HepG2 (cell line): ENCODE measurements at regions not wholly inside any gene's neighbourhood (a gene's known extent, or its start where the extent isn't known, plus 50 kb on each side); places are given as distances from the start of the nearest gene placed in this dataset.

Experiments
- ATAC-seq: fragments of 200-7000 bp; cut with Tn5 transposase; 3 replicates; pipeline ENCODE4 v1.9.1; 2020; ENCODE audit warnings: mild to moderate bottlenecking, moderate library complexity
- BruUV-seq: library from RNA; stranded (reverse); fragments of 400-500 nt; replicated peaks from 2 replicates; lab custom pipeline; 2021; lab: Mats Ljungman, UMichigan
- CTCF ChIA-PET: fragments of 300-600 bp; formaldehyde crosslinking; extraction: SDS; loops from one replicate; lab custom pipeline; 2021; ENCODE audit warnings: low total read pairs, inconsistent platforms, low intra/inter-chr PET ratio; lab: Yijun Ruan, JAX
- POLR2A ChIA-PET: fragments of 350-600 bp; sonication (Branson Sonifier 250); formaldehyde crosslinking; loops from one replicate; lab custom pipeline; 2020; ENCODE audit warnings: antibody characterized with exemption, inconsistent platforms; lab: Yijun Ruan, JAX
- DNase-seq: peaks from one replicate; pipeline ENCODE4 v3.0.0-alpha.2; 2015; ENCODE audit warnings: low spot score
- FAIRE-seq: peaks from 3 replicates; lab custom pipeline; 2011; peaks lifted over from hg19 to GRCh38; lab: Jason Lieb, UNC
- H2AFZ ChIP-seq: one replicate; pipeline ENCODE4 v1.6.1; 2011; ENCODE audit warnings: low read length, inconsistent platforms
- H3K27ac ChIP-seq: fragments of 300-600 bp; 3 replicates; pipeline ENCODE4 v1.8.0; 2011; ENCODE audit warnings: mixed run types, mild to moderate bottlenecking, mixed read lengths, low read length, inconsistent platforms; ENCODE audit not compliant: insufficient read depth; ENCODE audit errors: extremely low read length
- H3K27me3 ChIP-seq, 2 experiments: fragments of 200-600 bp in 1 of 2; 2 replicates in 1 of 2; 3 replicates in 1 of 2; pipeline versions ENCODE4 v1.6.0 to v1.8.0; 2011; ENCODE audit warnings: low read length in 2 of 2, mild to moderate bottlenecking in 2 of 2, moderate library complexity in 2 of 2, inconsistent platforms in 1 of 2; ENCODE audit not compliant: insufficient read depth in 2 of 2, control insufficient read depth in 1 of 2
- H3K36me3 ChIP-seq, 2 experiments: fragments of 200-600 bp in 1 of 2; replicated peaks in 1 of 2; 2 replicates in 1 of 2; 3 replicates in 1 of 2; pipeline versions ENCODE4 v1.5.1 to v1.8.0; 2011; ENCODE audit warnings: low read length in 2 of 2, inconsistent platforms in 1 of 2; ENCODE audit not compliant: insufficient read depth in 2 of 2, control insufficient read depth in 1 of 2
- H3K4me1 ChIP-seq: 2 replicates; pipeline ENCODE4 v1.5.1; 2012; ENCODE audit warnings: low read length, inconsistent platforms; ENCODE audit not compliant: insufficient read depth
- H3K4me2 ChIP-seq: 2 replicates; pipeline ENCODE4 v1.6.0; 2011; ENCODE audit warnings: low read depth, low read length, inconsistent platforms
- H3K4me3 ChIP-seq, 3 experiments: fragments of 200-600 bp in 1 of 3; sonication (generic), shearing (Covaris generic) in 1 of 3; replicated peaks in 1 of 3; 2 replicates each; pipeline ENCODE4 v1.5.1; 2011 to 2016; ENCODE audit warnings: low read length in 3 of 3, inconsistent platforms in 2 of 3, low read depth in 2 of 3, mild to moderate bottlenecking in 2 of 3, control low read depth in 1 of 3, mixed read lengths in 1 of 3; ENCODE audit not compliant: insufficient read depth in 1 of 3
- H3K79me2 ChIP-seq: one replicate; pipeline ENCODE4 v1.6.1; 2011; ENCODE audit warnings: low read length, inconsistent platforms; ENCODE audit not compliant: insufficient read depth
- H3K9ac ChIP-seq: 2 replicates; pipeline ENCODE4 v1.6.0; 2011; ENCODE audit warnings: mild to moderate bottlenecking, low read depth, low read length, inconsistent platforms; ENCODE audit not compliant: insufficient read depth
- H3K9me3 ChIP-seq: 2 replicates; pipeline ENCODE4 v1.5.1; 2012; ENCODE audit warnings: mild to moderate bottlenecking, low read length
- H4K20me1 ChIP-seq: 2 replicates; pipeline ENCODE4 v1.6.0; 2011; ENCODE audit warnings: inconsistent platforms, mild to moderate bottlenecking, low read length, moderate library complexity; ENCODE audit not compliant: insufficient read depth
- NR2F6 ChIP-seq, 2 experiments: IDR thresholded peaks; 2 replicates each; pipeline ENCODE4 v1.6.1; 2016; ENCODE audit warnings: antibody characterized with exemption in 1 of 2, mild to moderate bottlenecking in 1 of 2
- RARA ChIP-seq: IDR thresholded peaks from 2 replicates; pipeline ENCODE4 v1.6.1; 2016; ENCODE audit warnings: missing genetic modification reagents, missing compliant biosample characterization
- ZNF383 ChIP-seq: sonication (generic); formaldehyde crosslinking; IDR thresholded peaks from 2 replicates; pipeline ENCODE4 v1.4.0; 2020; ENCODE audit warnings: missing genetic modification reagents, mild to moderate bottlenecking, borderline replicate concordance
- ZNF788 ChIP-seq: sonication (generic); formaldehyde crosslinking; IDR thresholded peaks from 2 replicates; pipeline ENCODE4 v1.5.0; 2020; ENCODE audit warnings: mild to moderate bottlenecking, missing genetic modification reagents, borderline replicate concordance
- WGBS: methylation state at CpG from one replicate; pipeline ENCODE4 v1.1.6; 2017; ENCODE audit warnings: low lambda C conversion rate; 5-methylcytosine and 5-hydroxymethylcytosine counted together
- in situ Hi-C: cut with HindIII; loops from 2 replicates; pipeline ENCODE4 v1.10.0; 2017; ENCODE audit warnings: low pct_unique_long_range_greater_than_20kb; ENCODE audit not compliant: extremely low pct_ligation_motif_present
- intact Hi-C: fragments of 100-400 bp; cut with micrococcal nuclease; formaldehyde crosslinking; loops from one replicate; pipeline ENCODE4 v1.10.0; 2022; ENCODE audit not compliant: unreplicated experiment
- TF ChIP-seq, protein P1 (sequence below): sonication (generic); formaldehyde crosslinking; IDR thresholded peaks from 2 replicates; pipeline ENCODE4 v1.4.0; 2020; ENCODE audit warnings: missing genetic modification reagents, borderline replicate concordance
- TF ChIP-seq, protein P2 (sequence below): IDR thresholded peaks from 2 replicates; pipeline ENCODE4 v1.6.1; 2016; ENCODE audit warnings: low read depth, control low read depth
- TF ChIP-seq, protein P3 (sequence below): sonication (generic); formaldehyde crosslinking; IDR thresholded peaks from 2 replicates; pipeline ENCODE4 v1.4.0; 2020; ENCODE audit warnings: missing genetic modification reagents
- TF ChIP-seq, protein P4 (sequence below): sonication (generic); formaldehyde crosslinking; IDR thresholded peaks from 2 replicates; pipeline ENCODE4 v1.4.0; 2020; ENCODE audit warnings: mild to moderate bottlenecking, missing genetic modification reagents

DNA sequence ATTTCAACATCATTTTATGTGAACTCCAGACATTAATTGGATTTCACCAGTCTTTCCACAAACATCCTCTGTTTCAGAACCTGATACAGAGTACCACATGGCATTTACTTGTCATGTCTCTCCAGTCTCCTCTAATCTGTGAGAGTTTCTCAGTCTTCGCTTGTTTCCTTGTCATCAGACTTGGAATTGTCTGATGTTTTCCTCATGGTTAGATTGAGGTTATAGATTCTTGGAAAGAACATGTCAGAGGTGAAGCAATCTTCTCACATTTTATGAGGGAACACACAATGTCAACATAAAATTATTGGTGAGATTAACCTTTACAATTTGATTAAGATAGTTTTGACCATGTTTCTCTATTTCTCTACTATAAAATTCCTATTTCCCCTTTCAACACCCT lies 74.9 kb upstream of the TMPRSS15 start:
- no peak for ATAC-seq
- Histone ChIP-seq H3K4me3 (no peak overlapping the region), H2AFZ (no peak overlapping the region), H3K9ac (no peak overlapping the region), H3K9me3 (peaks cover 67% of the 10 kb centered on the region), H3K27ac (no peak overlapping the region), H3K79me2 (no peaks in the 10 kb centered on the region), H3K36me3 (no peaks in the 10 kb centered on the region), H4K20me1 (no peaks in the 10 kb centered on the region), H3K4me2 (no peak overlapping the region), H3K4me1 (no peaks in the 10 kb centered on the region), H3K27me3 (no peaks in the 10 kb centered on the region)
- in situ Hi-C loops = no loop called here
- no peak for FAIRE-seq
- BruUV-seq = no TSS peak
- no peak for DNase-seq
- ChIA-PET CTCF (no interaction called here), POLR2A (no interaction called here)
- 8% methylated on average over 1 of the region's 1 CpG for WGBS
- TF ChIP-seq, protein P1, sequence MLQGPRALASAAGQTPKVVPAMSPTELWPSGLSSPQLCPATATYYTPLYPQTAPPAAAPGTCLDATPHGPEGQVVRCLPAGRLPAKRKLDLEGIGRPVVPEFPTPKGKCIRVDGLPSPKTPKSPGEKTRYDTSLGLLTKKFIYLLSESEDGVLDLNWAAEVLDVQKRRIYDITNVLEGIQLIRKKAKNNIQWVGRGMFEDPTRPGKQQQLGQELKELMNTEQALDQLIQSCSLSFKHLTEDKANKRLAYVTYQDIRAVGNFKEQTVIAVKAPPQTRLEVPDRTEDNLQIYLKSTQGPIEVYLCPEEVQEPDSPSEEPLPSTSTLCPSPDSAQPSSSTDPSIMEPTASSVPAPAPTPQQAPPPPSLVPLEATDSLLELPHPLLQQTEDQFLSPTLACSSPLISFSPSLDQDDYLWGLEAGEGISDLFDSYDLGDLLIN (CRISPR knock-in tag) = no peak
- TF ChIP-seq, protein P2, sequence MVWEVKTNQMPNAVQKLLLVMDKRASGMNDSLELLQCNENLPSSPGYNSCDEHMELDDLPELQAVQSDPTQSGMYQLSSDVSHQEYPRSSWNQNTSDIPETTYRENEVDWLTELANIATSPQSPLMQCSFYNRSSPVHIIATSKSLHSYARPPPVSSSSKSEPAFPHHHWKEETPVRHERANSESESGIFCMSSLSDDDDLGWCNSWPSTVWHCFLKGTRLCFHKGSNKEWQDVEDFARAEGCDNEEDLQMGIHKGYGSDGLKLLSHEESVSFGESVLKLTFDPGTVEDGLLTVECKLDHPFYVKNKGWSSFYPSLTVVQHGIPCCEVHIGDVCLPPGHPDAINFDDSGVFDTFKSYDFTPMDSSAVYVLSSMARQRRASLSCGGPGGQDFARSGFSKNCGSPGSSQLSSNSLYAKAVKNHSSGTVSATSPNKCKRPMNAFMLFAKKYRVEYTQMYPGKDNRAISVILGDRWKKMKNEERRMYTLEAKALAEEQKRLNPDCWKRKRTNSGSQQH (CRISPR knock-in tag) = no peak
- TF ChIP-seq ZNF383 (CRISPR knock-in tag) (no peak), RARA (CRISPR knock-in tag) (no peak), NR2F6 (IDR thresholded peaks at IDR 0.05) (no peak), NR2F6 (CRISPR knock-in tag; IDR thresholded peaks at IDR 0.05) (no peak), ZNF788 (CRISPR knock-in tag) (no peak)
- TF ChIP-seq, protein P3, sequence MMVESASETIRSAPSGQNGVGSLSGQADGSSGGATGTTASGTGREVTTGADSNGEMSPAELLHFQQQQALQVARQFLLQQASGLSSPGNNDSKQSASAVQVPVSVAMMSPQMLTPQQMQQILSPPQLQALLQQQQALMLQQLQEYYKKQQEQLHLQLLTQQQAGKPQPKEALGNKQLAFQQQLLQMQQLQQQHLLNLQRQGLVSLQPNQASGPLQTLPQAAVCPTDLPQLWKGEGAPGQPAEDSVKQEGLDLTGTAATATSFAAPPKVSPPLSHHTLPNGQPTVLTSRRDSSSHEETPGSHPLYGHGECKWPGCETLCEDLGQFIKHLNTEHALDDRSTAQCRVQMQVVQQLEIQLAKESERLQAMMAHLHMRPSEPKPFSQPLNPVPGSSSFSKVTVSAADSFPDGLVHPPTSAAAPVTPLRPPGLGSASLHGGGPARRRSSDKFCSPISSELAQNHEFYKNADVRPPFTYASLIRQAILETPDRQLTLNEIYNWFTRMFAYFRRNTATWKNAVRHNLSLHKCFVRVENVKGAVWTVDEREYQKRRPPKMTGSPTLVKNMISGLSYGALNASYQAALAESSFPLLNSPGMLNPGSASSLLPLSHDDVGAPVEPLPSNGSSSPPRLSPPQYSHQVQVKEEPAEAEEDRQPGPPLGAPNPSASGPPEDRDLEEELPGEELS = no peak
- TF ChIP-seq, protein P4, sequence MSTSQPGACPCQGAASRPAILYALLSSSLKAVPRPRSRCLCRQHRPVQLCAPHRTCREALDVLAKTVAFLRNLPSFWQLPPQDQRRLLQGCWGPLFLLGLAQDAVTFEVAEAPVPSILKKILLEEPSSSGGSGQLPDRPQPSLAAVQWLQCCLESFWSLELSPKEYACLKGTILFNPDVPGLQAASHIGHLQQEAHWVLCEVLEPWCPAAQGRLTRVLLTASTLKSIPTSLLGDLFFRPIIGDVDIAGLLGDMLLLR (CRISPR knock-in tag) = no peak
- intact Hi-C loops = no loop called here
